HCT116 (cell line): ENCODE measurements at regions not wholly inside any gene's neighbourhood (a gene's known extent, or its start where the extent isn't known, plus 50 kb on each side); places are given as distances from the start of the nearest gene placed in this dataset.

Experiments
- ATAC-seq: fragments of 200-7000 bp; cut with Tn5 transposase; 2 replicates; pipeline ENCODE4 v1.9.1; 2020; ENCODE audit warnings: mild to moderate bottlenecking, moderate library complexity
- BruUV-seq: library from RNA; stranded (reverse); fragments of 400-500 nt; replicated peaks from 2 replicates; lab custom pipeline; 2021; lab: Mats Ljungman, UMichigan
- CTCF ChIA-PET: fragments of 300-600 bp; sonication (Branson Sonifier 250); formaldehyde crosslinking; loops from one replicate; lab custom pipeline; 2021; ENCODE audit warnings: antibody characterized with exemption; lab: Charles Lee
- POLR2A ChIA-PET: fragments of 300-600, 350-600 bp; sonication (Branson Sonifier 250); formaldehyde crosslinking; loops from one replicate; lab custom pipeline; 2021; ENCODE audit warnings: antibody characterized with exemption; lab: Charles Lee
- RAD21 ChIA-PET, 2 experiments: fragments of 300-600 bp; sonication (Branson Sonifier 250); formaldehyde crosslinking; loops; one replicate each; lab custom pipeline; 2023; ENCODE audit warnings: low total read pairs in 2 of 2; ENCODE audit not compliant: uncharacterized antibody in 2 of 2, unreplicated experiment in 2 of 2, low non-redundant PET in 1 of 2; lab: Charles Lee
- DNase-seq: peaks from one replicate; pipeline ENCODE4 v3.0.0-alpha.2; 2010; ENCODE audit warnings: low read depth, low spot score
- H2AFZ ChIP-seq: fragments of 200-600 bp; shearing (Covaris generic), sonication (generic); 2 replicates; pipeline ENCODE4 v1.6.1; 2017; ENCODE audit warnings: low read depth, mixed run types, mixed read lengths, antibody characterized with exemption, low read length; ENCODE audit not compliant: poor library complexity, severe bottlenecking
- H3K27ac ChIP-seq: 2 replicates; pipeline ENCODE4 v1.5.1; 2012; ENCODE audit warnings: low read depth, low read length
- H3K27me3 ChIP-seq: fragments of 200-600 bp; sonication (generic); 2 replicates; pipeline ENCODE4 v1.6.1; 2016; ENCODE audit warnings: mixed run types, low read length, mixed read lengths; ENCODE audit not compliant: insufficient read depth
- H3K36me3 ChIP-seq, 2 experiments: fragments of 200-500 bp in 1 of 2; fragments of 200-600 bp in 1 of 2; sonication (Bioruptor generic) in 1 of 2; sonication (generic) in 1 of 2; 2 replicates each; pipeline versions ENCODE4 v1.5.1 to v1.6.1; 2014 to 2016; ENCODE audit warnings: low read length in 2 of 2, inconsistent platforms in 1 of 2, mixed read lengths in 1 of 2, mixed run types in 1 of 2; ENCODE audit not compliant: insufficient read depth in 2 of 2, control insufficient read depth in 1 of 2
- H3K4me1 ChIP-seq, 2 experiments: fragments of 200-600 bp in 1 of 2; sonication (generic) in 1 of 2; 2 replicates each; pipeline versions ENCODE4 v1.5.1 to v1.6.1; 2012 to 2017; ENCODE audit warnings: low read length in 2 of 2, inconsistent platforms in 1 of 2, mild to moderate bottlenecking in 1 of 2, mixed read lengths in 1 of 2, mixed run types in 1 of 2, moderate library complexity in 1 of 2; ENCODE audit not compliant: insufficient read depth in 2 of 2, control insufficient read depth in 1 of 2
- H3K4me2 ChIP-seq: fragments of 200-600 bp; sonication (generic); 2 replicates; pipeline ENCODE4 v1.6.1; 2017; ENCODE audit warnings: mixed run types, low read length, mixed read lengths
- H3K4me3 ChIP-seq, 2 experiments: fragments of 200-600 bp in 1 of 2; sonication (generic) in 1 of 2; replicated peaks in 1 of 2; 2 replicates each; pipeline ENCODE4 v1.5.1; 2011 to 2016; ENCODE audit warnings: low read length in 2 of 2, control low read depth in 1 of 2, low read depth in 1 of 2, mild to moderate bottlenecking in 1 of 2, mixed read lengths in 1 of 2, mixed run types in 1 of 2
- H3K79me2 ChIP-seq: fragments of 200-600 bp; sonication (generic); 2 replicates; pipeline ENCODE4 v1.6.1; 2017; ENCODE audit warnings: mild to moderate bottlenecking, mixed run types, low read length, moderate library complexity, mixed read lengths; ENCODE audit not compliant: insufficient read depth
- H3K9ac ChIP-seq: fragments of 200-600 bp; sonication (generic); 2 replicates; pipeline ENCODE4 v1.6.1; 2016; ENCODE audit warnings: low read length, mixed read lengths
- H3K9me2 ChIP-seq: fragments of 200-600 bp; sonication (generic), shearing (Covaris generic); 2 replicates; pipeline ENCODE4 v1.6.1; 2017; ENCODE audit warnings: mixed run types, mild to moderate bottlenecking, moderate library complexity; ENCODE audit not compliant: insufficient read depth
- H3K9me3 ChIP-seq, 2 experiments: fragments of 200-500 bp in 1 of 2; fragments of 200-600 bp in 1 of 2; sonication (Bioruptor generic) in 1 of 2; sonication (generic) in 1 of 2; 2 replicates each; pipeline ENCODE4 v1.6.1; 2014 to 2017; ENCODE audit warnings: low read length in 2 of 2, mixed read lengths in 2 of 2, inconsistent platforms in 1 of 2, low read depth in 1 of 2, mild to moderate bottlenecking in 1 of 2, mixed run types in 1 of 2, moderate library complexity in 1 of 2; ENCODE audit not compliant: control insufficient read depth in 1 of 2, insufficient read depth in 1 of 2
- H4K20me1 ChIP-seq: fragments of 200-600 bp; sonication (generic), shearing (Covaris generic); 2 replicates; pipeline ENCODE4 v1.6.1; 2017; ENCODE audit warnings: mixed run types, mild to moderate bottlenecking, moderate library complexity; ENCODE audit not compliant: insufficient read depth
- ATF3 ChIP-seq: IDR thresholded peaks from 2 replicates; pipeline ENCODE4 v1.6.1; 2012
- CBX3 ChIP-seq: IDR thresholded peaks from 2 replicates; pipeline ENCODE4 v1.6.1; 2012; ENCODE audit warnings: low read depth
- CEBPB ChIP-seq: IDR thresholded peaks from 2 replicates; pipeline ENCODE4 v1.6.1; 2012; ENCODE audit warnings: low read depth
- EGR1 ChIP-seq: IDR thresholded peaks from 2 replicates; pipeline ENCODE4 v1.6.1; 2012; ENCODE audit warnings: low read depth
- ELF1 ChIP-seq: IDR thresholded peaks from 2 replicates; pipeline ENCODE4 v1.6.1; 2012; ENCODE audit warnings: low read depth, borderline replicate concordance
- EZH2 ChIP-seq: fragments of 200-600 bp; sonication (generic); IDR thresholded peaks from 2 replicates; pipeline ENCODE4 v1.6.1; 2017; ENCODE audit warnings: antibody characterized with exemption, mixed run types
- EZH2phosphoT487 ChIP-seq: fragments of 200-600 bp; IDR thresholded peaks from 2 replicates; pipeline ENCODE4 v1.6.1; 2018; ENCODE audit warnings: antibody characterized with exemption, borderline replicate concordance
- FOSL1 ChIP-seq: IDR thresholded peaks from 2 replicates; pipeline ENCODE4 v1.6.1; 2012; ENCODE audit warnings: low read depth
- JUND ChIP-seq: IDR thresholded peaks from 2 replicates; pipeline ENCODE4 v1.6.1; 2012
- MAX ChIP-seq: IDR thresholded peaks from 2 replicates; pipeline ENCODE4 v1.6.1; 2012
- POLR2A ChIP-seq: IDR thresholded peaks from 2 replicates; pipeline ENCODE4 v1.7.0; 2011; ENCODE audit warnings: borderline replicate concordance; ENCODE audit not compliant: insufficient read depth, insufficient read length; ENCODE audit errors: extremely low read depth
- RAD21 ChIP-seq: IDR thresholded peaks from 2 replicates; pipeline ENCODE4 v1.6.1; 2012; ENCODE audit warnings: low read depth, mild to moderate bottlenecking
- SIN3A ChIP-seq: IDR thresholded peaks from 2 replicates; pipeline ENCODE4 v1.6.1; 2012; ENCODE audit warnings: low read depth
- TCF7L2 ChIP-seq: IDR thresholded peaks from 2 replicates; pipeline ENCODE4 v1.7.0; 2011; ENCODE audit warnings: borderline replicate concordance, inconsistent platforms; ENCODE audit not compliant: insufficient read depth, insufficient read length; ENCODE audit errors: extremely low read depth
- YY1 ChIP-seq: IDR thresholded peaks from 2 replicates; pipeline ENCODE4 v1.6.1; 2011; ENCODE audit warnings: low read length, low read depth, moderate library complexity, mild to moderate bottlenecking; ENCODE audit not compliant: insufficient replicate concordance; ENCODE audit errors: extremely low read depth
- ZBTB33 ChIP-seq: IDR thresholded peaks from 2 replicates; pipeline ENCODE4 v1.6.1; 2011; ENCODE audit warnings: mild to moderate bottlenecking, low read length, moderate library complexity; ENCODE audit not compliant: insufficient replicate concordance; ENCODE audit errors: extremely low read depth
- ZFX ChIP-seq: fragments of 450-650 bp; IDR thresholded peaks from 2 replicates; pipeline ENCODE4 v1.6.1; 2017
- ZNF274 ChIP-seq: fragments of 200-500 bp; sonication (Bioruptor generic); IDR thresholded peaks from 2 replicates; pipeline ENCODE4 v1.6.1; 2014; ENCODE audit warnings: mild to moderate bottlenecking, low read depth, low read length, inconsistent platforms
- intact Hi-C: fragments of 100-400 bp; cut with micrococcal nuclease; formaldehyde crosslinking; loops from 2 replicates; pipeline ENCODE4 v1.10.0; 2022

GRCh38 chr9:81827616-81828296, 100.5 kb upstream of the SPATA31D4 start (continued):
- TF ChIP-seq ZBTB33, result no peak
- no peak for TF ChIP-seq RAD21
- no peak for TF ChIP-seq ZFX
- no peak for TF ChIP-seq MAX
- no peak for TF ChIP-seq CBX3
- TF ChIP-seq FOSL1, result no peak
- TF ChIP-seq ELF1, result no peak
- TF ChIP-seq EZH2, result no peak
- TF ChIP-seq EGR1, result no peak
- TF ChIP-seq, all 23 proteins: peak for 0

- ChIA-PET CTCF (no interaction called here), RAD21 (no interaction called here), POLR2A (no interaction called here)
- Histone ChIP-seq H3K4me3 (no peak overlapping the region), H3K36me3 (no peaks in the 10 kb centered on the region), H3K9me2 (no peaks in the 10 kb centered on the region), H3K79me2 (no peaks in the 10 kb centered on the region), H3K4me2 (no peak overlapping the region), H3K4me1 (peaks cover 2 to 25% of the 10 kb centered on the region in 2 experiments; a peak in 3 of 4 replicates), H3K9ac (no peak overlapping the region), H3K27me3 (no peaks in the 10 kb centered on the region), H3K9me3 (no peaks in the 10 kb centered on the region), H4K20me1 (no peaks in the 10 kb centered on the region), H3K27ac (no peak overlapping the region), H2AFZ (no peak overlapping the region)
- BruUV-seq, result no TSS peak
- DNase-seq (no peak), ATAC-seq (no peak)
- intact Hi-C loops, result no loop called here
- TF ChIP-seq ZFX (no peak), EZH2phosphoT487 (no peak), JUND (no peak), CBX3 (no peak), RAD21 (no peak), ZNF274 (no peak), EZH2 (no peak), ELF1 (no peak), SIN3A (no peak), ZBTB33 (no peak), YY1 (no peak), ATF3 (no peak), CEBPB (no peak), POLR2A (no peak), TCF7L2 (no peak)
Measured at GRCh38 chr9:81829195-81829882, 98.9 kb upstream of the SPATA31D4 start.
